ENCODE measurements at regions not wholly inside any gene's neighbourhood (a gene's known extent, or its start where the extent isn't known, plus 50 kb on each side); places are given as distances from the start of the nearest gene placed in this dataset.

GRCh38 chr12:91414636-91415035 lies 232.0 kb upstream of the DCN start:
- TF ChIP-seq CTCF (IDR thresholded peaks at IDR 0.05; ENCODE audit: low read depth, low read length) (no peak), EZH2phosphoT487 (IDR thresholded peaks at IDR 0.05; ENCODE audit: low read depth) (no peak)

Data from OCI-LY3 (cell line).